ENCODE measurements at regions not wholly inside any gene's neighbourhood (a gene's known extent, or its start where the extent isn't known, plus 50 kb on each side); places are given as distances from the start of the nearest gene placed in this dataset.

DNA sequence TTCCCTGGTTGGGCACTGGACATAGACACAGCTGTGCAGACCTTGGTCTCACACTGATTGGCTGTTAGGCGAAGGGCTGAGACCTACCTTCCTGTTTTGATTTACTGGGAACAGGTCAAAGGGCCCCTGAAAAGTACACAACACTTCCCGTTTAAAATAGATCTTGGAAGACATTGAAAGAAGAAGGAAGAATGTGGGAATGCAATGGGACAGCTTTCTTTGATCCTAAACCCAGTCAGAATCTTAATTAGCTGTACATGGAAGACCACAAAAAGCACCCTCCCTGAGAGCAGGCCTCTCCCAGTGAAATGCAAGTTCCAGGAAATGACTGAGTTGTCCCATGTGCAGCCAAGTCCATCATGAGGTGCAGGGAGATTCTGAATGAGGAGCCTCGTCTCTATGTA, 83.6 kb upstream of the EXOC2 start:
- TF ChIP-seq POLR2A (IDR thresholded peaks at IDR 0.05; ENCODE audit: low read length) = no peak
- TF ChIP-seq GATA1 (IDR thresholded peaks at IDR 0.05; ENCODE audit: low read depth, low read length) = no peak
